ENCODE measurements at regions not wholly inside any gene's neighbourhood (a gene's known extent, or its start where the extent isn't known, plus 50 kb on each side); places are given as distances from the start of the nearest gene placed in this dataset.

DNA sequence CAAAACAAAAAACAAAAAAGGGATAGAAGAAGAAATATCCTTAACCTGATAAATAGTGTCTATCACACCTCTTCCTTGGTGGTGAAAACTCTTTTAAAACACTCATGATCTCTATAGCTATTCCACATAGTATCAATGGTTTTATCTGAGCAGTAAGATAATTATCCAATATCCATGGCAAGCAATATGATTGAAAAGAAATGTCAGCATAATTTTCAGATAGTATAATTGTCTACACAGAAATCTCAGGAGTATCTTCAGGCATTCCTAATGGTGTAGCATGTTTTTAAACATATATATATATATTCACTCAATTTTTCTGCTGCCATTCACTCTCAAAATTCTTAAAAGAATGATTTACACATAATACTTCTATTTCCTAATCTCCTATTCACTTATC, 938.0 kb upstream of the SLC35B3 start:
- Histone ChIP-seq H3K36me3 (ENCODE audit: control insufficient read depth in 4 of 4, insufficient read depth in 3 of 4, low read depth in 1 of 4, low read length in 3 of 4) (no peaks in the 10 kb centered on the region), H3K4me3 (ENCODE audit: low read depth in 1 of 3, low read length in 3 of 3) (no peak overlapping the region), H3K9me3 (ENCODE audit: control insufficient read depth in 4 of 4, low read length in 3 of 4) (no peaks in the 10 kb centered on the region), H3K9ac (ENCODE audit: low read depth in 1 of 2, low read length in 2 of 2) (no peak overlapping the region), H3K27ac (ENCODE audit: low read depth in 1 of 2, low read length in 2 of 2) (no peak overlapping the region), H3K27me3 (ENCODE audit: control insufficient read depth in 4 of 4, insufficient read depth in 4 of 4, low read length in 3 of 4) (peaks cover 0 to 8% (median 0%) of the 10 kb centered on the region in 4 donors), H3K4me1 (ENCODE audit: control insufficient read depth in 4 of 4, insufficient read depth in 4 of 4, low read length in 3 of 4) (no peaks in the 10 kb centered on the region)
- DNase-seq (ENCODE audit: low spot score): no peak
- TF ChIP-seq RXRA (IDR thresholded peaks at IDR 0.05) (no peak), RAD21 (IDR thresholded peaks at IDR 0.05) (no peak), SP1 (IDR thresholded peaks at IDR 0.05) (no peak), JUND (IDR thresholded peaks at IDR 0.05) (no peak), FOXA2 (IDR thresholded peaks at IDR 0.05) (no peak), HNF4G (IDR thresholded peaks at IDR 0.05) (no peak), TAF1 (conservative IDR thresholded peaks at IDR 0.05) (no peak), FOXA1 (IDR thresholded peaks at IDR 0.05) (no peak), EGR1 (IDR thresholded peaks at IDR 0.05; ENCODE audit: low read depth in 2 of 2) (no peak), NR2F2 (IDR thresholded peaks at IDR 0.05) (no peak), HNF4A (conservative IDR thresholded peaks at IDR 0.05) (no peak)
- TF ChIP-seq, protein P1, sequence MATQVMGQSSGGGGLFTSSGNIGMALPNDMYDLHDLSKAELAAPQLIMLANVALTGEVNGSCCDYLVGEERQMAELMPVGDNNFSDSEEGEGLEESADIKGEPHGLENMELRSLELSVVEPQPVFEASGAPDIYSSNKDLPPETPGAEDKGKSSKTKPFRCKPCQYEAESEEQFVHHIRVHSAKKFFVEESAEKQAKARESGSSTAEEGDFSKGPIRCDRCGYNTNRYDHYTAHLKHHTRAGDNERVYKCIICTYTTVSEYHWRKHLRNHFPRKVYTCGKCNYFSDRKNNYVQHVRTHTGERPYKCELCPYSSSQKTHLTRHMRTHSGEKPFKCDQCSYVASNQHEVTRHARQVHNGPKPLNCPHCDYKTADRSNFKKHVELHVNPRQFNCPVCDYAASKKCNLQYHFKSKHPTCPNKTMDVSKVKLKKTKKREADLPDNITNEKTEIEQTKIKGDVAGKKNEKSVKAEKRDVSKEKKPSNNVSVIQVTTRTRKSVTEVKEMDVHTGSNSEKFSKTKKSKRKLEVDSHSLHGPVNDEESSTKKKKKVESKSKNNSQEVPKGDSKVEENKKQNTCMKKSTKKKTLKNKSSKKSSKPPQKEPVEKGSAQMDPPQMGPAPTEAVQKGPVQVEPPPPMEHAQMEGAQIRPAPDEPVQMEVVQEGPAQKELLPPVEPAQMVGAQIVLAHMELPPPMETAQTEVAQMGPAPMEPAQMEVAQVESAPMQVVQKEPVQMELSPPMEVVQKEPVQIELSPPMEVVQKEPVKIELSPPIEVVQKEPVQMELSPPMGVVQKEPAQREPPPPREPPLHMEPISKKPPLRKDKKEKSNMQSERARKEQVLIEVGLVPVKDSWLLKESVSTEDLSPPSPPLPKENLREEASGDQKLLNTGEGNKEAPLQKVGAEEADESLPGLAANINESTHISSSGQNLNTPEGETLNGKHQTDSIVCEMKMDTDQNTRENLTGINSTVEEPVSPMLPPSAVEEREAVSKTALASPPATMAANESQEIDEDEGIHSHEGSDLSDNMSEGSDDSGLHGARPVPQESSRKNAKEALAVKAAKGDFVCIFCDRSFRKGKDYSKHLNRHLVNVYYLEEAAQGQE (IDR thresholded peaks at IDR 0.05): no peak
- TF ChIP-seq, protein P2, sequence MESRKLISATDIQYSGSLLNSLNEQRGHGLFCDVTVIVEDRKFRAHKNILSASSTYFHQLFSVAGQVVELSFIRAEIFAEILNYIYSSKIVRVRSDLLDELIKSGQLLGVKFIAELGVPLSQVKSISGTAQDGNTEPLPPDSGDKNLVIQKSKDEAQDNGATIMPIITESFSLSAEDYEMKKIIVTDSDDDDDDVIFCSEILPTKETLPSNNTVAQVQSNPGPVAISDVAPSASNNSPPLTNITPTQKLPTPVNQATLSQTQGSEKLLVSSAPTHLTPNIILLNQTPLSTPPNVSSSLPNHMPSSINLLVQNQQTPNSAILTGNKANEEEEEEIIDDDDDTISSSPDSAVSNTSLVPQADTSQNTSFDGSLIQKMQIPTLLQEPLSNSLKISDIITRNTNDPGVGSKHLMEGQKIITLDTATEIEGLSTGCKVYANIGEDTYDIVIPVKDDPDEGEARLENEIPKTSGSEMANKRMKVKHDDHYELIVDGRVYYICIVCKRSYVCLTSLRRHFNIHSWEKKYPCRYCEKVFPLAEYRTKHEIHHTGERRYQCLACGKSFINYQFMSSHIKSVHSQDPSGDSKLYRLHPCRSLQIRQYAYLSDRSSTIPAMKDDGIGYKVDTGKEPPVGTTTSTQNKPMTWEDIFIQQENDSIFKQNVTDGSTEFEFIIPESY (IDR thresholded peaks at IDR 0.05): no peak
- TF ChIP-seq, protein P3, sequence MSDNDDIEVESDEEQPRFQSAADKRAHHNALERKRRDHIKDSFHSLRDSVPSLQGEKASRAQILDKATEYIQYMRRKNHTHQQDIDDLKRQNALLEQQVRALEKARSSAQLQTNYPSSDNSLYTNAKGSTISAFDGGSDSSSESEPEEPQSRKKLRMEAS (IDR thresholded peaks at IDR 0.05): no peak
- TF ChIP-seq, protein P4, sequence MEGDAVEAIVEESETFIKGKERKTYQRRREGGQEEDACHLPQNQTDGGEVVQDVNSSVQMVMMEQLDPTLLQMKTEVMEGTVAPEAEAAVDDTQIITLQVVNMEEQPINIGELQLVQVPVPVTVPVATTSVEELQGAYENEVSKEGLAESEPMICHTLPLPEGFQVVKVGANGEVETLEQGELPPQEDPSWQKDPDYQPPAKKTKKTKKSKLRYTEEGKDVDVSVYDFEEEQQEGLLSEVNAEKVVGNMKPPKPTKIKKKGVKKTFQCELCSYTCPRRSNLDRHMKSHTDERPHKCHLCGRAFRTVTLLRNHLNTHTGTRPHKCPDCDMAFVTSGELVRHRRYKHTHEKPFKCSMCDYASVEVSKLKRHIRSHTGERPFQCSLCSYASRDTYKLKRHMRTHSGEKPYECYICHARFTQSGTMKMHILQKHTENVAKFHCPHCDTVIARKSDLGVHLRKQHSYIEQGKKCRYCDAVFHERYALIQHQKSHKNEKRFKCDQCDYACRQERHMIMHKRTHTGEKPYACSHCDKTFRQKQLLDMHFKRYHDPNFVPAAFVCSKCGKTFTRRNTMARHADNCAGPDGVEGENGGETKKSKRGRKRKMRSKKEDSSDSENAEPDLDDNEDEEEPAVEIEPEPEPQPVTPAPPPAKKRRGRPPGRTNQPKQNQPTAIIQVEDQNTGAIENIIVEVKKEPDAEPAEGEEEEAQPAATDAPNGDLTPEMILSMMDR (IDR thresholded peaks at IDR 0.05; ENCODE audit: low read depth, low read length, missing input control): no peak

DNA sequence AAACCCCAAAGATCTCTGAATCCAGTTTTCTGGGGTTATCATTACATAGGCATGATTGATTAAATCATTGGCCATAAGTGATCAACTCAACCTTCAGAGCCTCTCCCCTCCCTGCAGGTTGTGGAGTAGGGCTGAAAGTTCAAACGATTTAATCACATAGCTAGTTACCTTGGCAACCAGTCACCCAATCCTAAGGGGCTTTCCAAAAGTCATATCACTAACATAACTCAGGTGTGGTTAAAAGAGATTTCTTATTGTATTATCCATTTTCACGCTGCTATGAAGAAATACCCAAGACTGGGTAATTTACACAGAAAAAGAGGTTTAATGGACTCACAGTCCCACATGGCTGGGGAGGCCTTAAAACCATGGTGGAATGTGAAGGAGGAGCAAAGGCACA, 935.1 kb upstream of the SLC35B3 start:
- H3K9me3 ChIP-seq (ENCODE audit: control insufficient read depth in 4 of 4, low read length in 3 of 4): no peaks in the 10 kb centered on the region
- no peaks in the 10 kb centered on the region for H3K4me1 ChIP-seq (ENCODE audit: control insufficient read depth in 4 of 4, insufficient read depth in 4 of 4, low read length in 3 of 4)
- H3K36me3 ChIP-seq (ENCODE audit: control insufficient read depth in 4 of 4, insufficient read depth in 3 of 4, low read depth in 1 of 4, low read length in 3 of 4): no peaks in the 10 kb centered on the region
- no peak overlapping the region for H3K27ac ChIP-seq (ENCODE audit: low read depth in 1 of 2, low read length in 2 of 2)
- H3K27me3 ChIP-seq (ENCODE audit: control insufficient read depth in 4 of 4, insufficient read depth in 4 of 4, low read length in 3 of 4): peaks cover 0 to 4% (median 0%) of the 10 kb centered on the region in 4 donors
- no peak for DNase-seq (ENCODE audit: low spot score)
- 56% methylated on average over 2 of the region's 2 CpGs for WGBS
- TF ChIP-seq GABPA (IDR thresholded peaks at IDR 0.05 in 1 of 2, conservative IDR thresholded peaks at IDR 0.05 in 1 of 2): no peak
- no peak overlapping the region for H3K9ac ChIP-seq (ENCODE audit: low read depth in 1 of 2, low read length in 2 of 2)
- H3K4me3 ChIP-seq (ENCODE audit: low read depth in 1 of 3, low read length in 3 of 3): no peak overlapping the region

Measured in liver (tissue), 8 donors.